Activated CD4-positive, alpha-beta memory T cell treated with anti-CD3 and anti-CD28 coated beads for 36 hours (primary cell): ENCODE measurements at regions not wholly inside any gene's neighbourhood (a gene's known extent, or its start where the extent isn't known, plus 50 kb on each side); places are given as distances from the start of the nearest gene placed in this dataset.
"Not testable (repeated sequence)": the region's sequence is repeated elsewhere in the genome, so short reads cannot be mapped to it uniquely, and the experiment has no call there.

Experiments used
- CTCF ChIA-PET: fragments of 350-600 bp; sonication (Branson Sonifier 250); formaldehyde crosslinking; loops from one replicate; lab custom pipeline; 2021; ENCODE audit warnings: antibody characterized with exemption, inconsistent platforms; lab: Charles Lee
- POLR2A ChIA-PET: fragments of 350-600 bp; sonication (Branson Sonifier 250); formaldehyde crosslinking; loops from one replicate; lab custom pipeline; 2021; ENCODE audit warnings: antibody characterized with exemption; lab: Charles Lee
- DNase-seq: peaks from one replicate; pipeline ENCODE4 v3.0.0-alpha.2; 2020
- H3K27ac Mint-ChIP-seq: one replicate; pipeline ENCODE4 v1.8.0; 2021; ENCODE audit warnings: mixed read lengths
- H3K27me3 Mint-ChIP-seq: one replicate; pipeline ENCODE4 v1.8.0; 2021; ENCODE audit warnings: mixed read lengths
- H3K36me3 Mint-ChIP-seq: one replicate; pipeline ENCODE4 v1.8.0; 2021; ENCODE audit warnings: mixed read lengths
- H3K4me1 Mint-ChIP-seq: one replicate; pipeline ENCODE4 v1.8.0; 2021; ENCODE audit warnings: low read depth, mixed read lengths
- H3K4me3 Mint-ChIP-seq: one replicate; pipeline ENCODE4 v1.8.0; 2021; ENCODE audit warnings: mild to moderate bottlenecking, mixed read lengths
- H3K9me3 Mint-ChIP-seq: one replicate; pipeline ENCODE4 v1.8.0; 2021; ENCODE audit warnings: mixed read lengths
- intact Hi-C: fragments of 100-400 bp; cut with micrococcal nuclease; formaldehyde crosslinking; loops from one replicate; pipeline ENCODE4 v1.15.1; 2023

- Mint-ChIP-seq H3K27ac (no peak overlapping the region), H3K27me3 (no peaks in the 10 kb centered on the region), H3K4me1 (no peaks in the 10 kb centered on the region), H3K9me3 (peaks cover 14% of the 10 kb centered on the region), H3K4me3 (no peak overlapping the region), H3K36me3 (no peaks in the 10 kb centered on the region)
- no peak for DNase-seq
- ChIA-PET CTCF (no interaction called here), POLR2A (no interaction called here)
- intact Hi-C loops = no loop called here
Observed at GRCh38 chr12:72872238-72872887, 600.2 kb downstream of the TRHDE start.

GRCh38 chr12:72872996-72873395 lies 600.8 kb downstream of the TRHDE start:
- Mint-ChIP-seq H3K9me3 (peaks cover 15% of the 10 kb centered on the region), H3K4me3 (no peak overlapping the region), H3K4me1 (no peaks in the 10 kb centered on the region), H3K36me3 (no peaks in the 10 kb centered on the region), H3K27ac (no peak overlapping the region), H3K27me3 (no peaks in the 10 kb centered on the region)
- ChIA-PET POLR2A (no interaction called here), CTCF (no interaction called here)
- DNase-seq = no peak
- intact Hi-C loops = no loop called here

GRCh38 chr12:72876092-72876491 lies 603.9 kb downstream of the TRHDE start:
- CTCF ChIA-PET = interaction anchor here (0.6 kb wide), 1 partner anchor 12 kb away, joined by 3 read pairs; no protein-coding TSS in a partner anchor
- H3K36me3 Mint-ChIP-seq = no peaks in the 10 kb centered on the region
- POLR2A ChIA-PET = no interaction called here
- no peak for DNase-seq
- peaks cover 20% of the 10 kb centered on the region for H3K9me3 Mint-ChIP-seq
- H3K27ac Mint-ChIP-seq = no peak overlapping the region
- no peaks in the 10 kb centered on the region for H3K4me1 Mint-ChIP-seq
- intact Hi-C loops = no loop called here
- no peaks in the 10 kb centered on the region for H3K27me3 Mint-ChIP-seq
- H3K4me3 Mint-ChIP-seq = no peak overlapping the region

DNA sequence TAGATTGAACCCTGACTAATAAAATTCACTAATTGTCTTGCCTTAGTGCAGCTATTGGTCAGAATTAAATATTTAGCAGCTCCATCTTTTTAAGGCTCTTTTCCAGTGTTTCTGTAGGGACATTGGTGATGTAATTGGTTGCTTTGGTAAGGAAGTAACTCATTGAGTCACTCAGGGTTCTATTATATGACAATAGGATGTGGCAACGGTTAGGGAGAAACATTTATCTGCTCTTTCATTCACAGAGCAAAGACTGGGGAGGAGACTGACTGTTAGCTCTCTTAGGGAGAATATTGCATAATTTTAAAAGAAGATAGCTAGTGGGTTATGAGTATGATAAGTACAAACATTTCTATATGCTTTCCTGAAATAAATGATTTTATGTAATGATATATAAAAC lies 616.5 kb downstream of the TRHDE start:
- intact Hi-C loops = no loop called here
- ChIA-PET POLR2A (no interaction called here), CTCF (no interaction called here)
- DNase-seq = no peak
- Mint-ChIP-seq H3K9me3 (no peaks in the 10 kb centered on the region), H3K27me3 (no peaks in the 10 kb centered on the region), H3K36me3 (no peaks in the 10 kb centered on the region), H3K4me1 (no peaks in the 10 kb centered on the region), H3K27ac (no peak overlapping the region), H3K4me3 (no peak overlapping the region)

GRCh38 chr12:72889791-72890190 lies 617.6 kb downstream of the TRHDE start:
- H3K4me1 Mint-ChIP-seq = no peaks in the 10 kb centered on the region
- intact Hi-C loops = no loop called here
- no peak for DNase-seq
- H3K36me3 Mint-ChIP-seq = no peaks in the 10 kb centered on the region
- no peaks in the 10 kb centered on the region for H3K9me3 Mint-ChIP-seq
- no peak overlapping the region for H3K27ac Mint-ChIP-seq
- H3K4me3 Mint-ChIP-seq = no peak overlapping the region
- POLR2A ChIA-PET = no interaction called here
- no peaks in the 10 kb centered on the region for H3K27me3 Mint-ChIP-seq
- CTCF ChIA-PET = no interaction called here

DNA sequence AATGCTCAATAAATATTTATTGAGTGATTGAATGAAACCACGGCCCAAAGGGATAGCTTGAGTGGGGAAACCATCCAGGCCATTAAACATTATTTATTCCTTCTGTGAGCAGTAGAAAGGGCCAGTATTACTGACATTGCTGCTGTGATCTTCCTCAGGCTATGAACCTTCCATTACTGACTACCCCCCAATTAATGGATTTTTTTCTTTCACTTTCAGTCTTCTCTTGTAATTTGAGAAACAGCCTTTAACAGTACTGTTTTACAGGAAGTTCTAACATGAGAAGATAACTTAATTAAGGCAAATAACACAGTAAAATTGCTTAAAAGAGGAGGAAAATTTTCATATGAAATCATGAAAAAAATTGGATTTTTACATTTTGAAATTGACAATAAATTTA lies 629.5 kb downstream of the TRHDE start:
- CTCF ChIA-PET = interaction anchor here (0.6 kb wide), 1 partner anchor 1033 kb away, joined by 3 read pairs; no protein-coding TSS in a partner anchor
- peaks cover 2% of the 10 kb centered on the region for H3K9me3 Mint-ChIP-seq
- POLR2A ChIA-PET = no interaction called here
- H3K4me3 Mint-ChIP-seq = no peak overlapping the region
- H3K4me1 Mint-ChIP-seq = no peaks in the 10 kb centered on the region
- H3K36me3 Mint-ChIP-seq = no peaks in the 10 kb centered on the region
- DNase-seq = no peak
- H3K27me3 Mint-ChIP-seq = no peaks in the 10 kb centered on the region
- no peak overlapping the region for H3K27ac Mint-ChIP-seq
- intact Hi-C loops = no loop called here

DNA sequence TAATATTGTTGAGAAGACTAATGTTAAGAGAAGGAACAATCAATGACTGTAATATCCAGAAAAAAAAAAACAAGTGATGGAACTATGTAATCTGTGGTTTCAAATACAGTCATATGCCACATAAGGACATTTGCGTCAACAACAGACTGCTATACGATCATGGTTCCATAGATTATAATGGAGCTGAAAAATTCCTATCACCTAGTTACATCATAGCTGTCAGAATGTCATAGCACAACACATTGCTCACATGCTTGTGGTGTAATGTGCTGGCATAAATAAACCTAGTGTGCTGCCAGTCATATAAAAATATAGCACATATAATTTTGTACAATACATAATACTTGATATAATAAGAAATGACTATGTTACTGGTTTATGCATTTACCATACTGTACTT lies 653.5 kb downstream of the TRHDE start:
- Mint-ChIP-seq H3K27me3 (no peaks in the 10 kb centered on the region), H3K36me3 (no peaks in the 10 kb centered on the region), H3K4me1 (no peaks in the 10 kb centered on the region), H3K9me3 (no peaks in the 10 kb centered on the region), H3K27ac (no peak overlapping the region), H3K4me3 (no peak overlapping the region)
- CTCF ChIA-PET = no interaction called here
- no peak for DNase-seq
- intact Hi-C loops = no loop called here
- POLR2A ChIA-PET = no interaction called here

GRCh38 chr12:72931838-72932237 lies 659.7 kb downstream of the TRHDE start:
- H3K36me3 Mint-ChIP-seq, intact Hi-C loops, POLR2A ChIA-PET, DNase-seq, H3K4me3 Mint-ChIP-seq, H3K9me3 Mint-ChIP-seq, H3K27me3 Mint-ChIP-seq, CTCF ChIA-PET, H3K4me1 Mint-ChIP-seq, H3K27ac Mint-ChIP-seq: not testable (repeated sequence)

DNA sequence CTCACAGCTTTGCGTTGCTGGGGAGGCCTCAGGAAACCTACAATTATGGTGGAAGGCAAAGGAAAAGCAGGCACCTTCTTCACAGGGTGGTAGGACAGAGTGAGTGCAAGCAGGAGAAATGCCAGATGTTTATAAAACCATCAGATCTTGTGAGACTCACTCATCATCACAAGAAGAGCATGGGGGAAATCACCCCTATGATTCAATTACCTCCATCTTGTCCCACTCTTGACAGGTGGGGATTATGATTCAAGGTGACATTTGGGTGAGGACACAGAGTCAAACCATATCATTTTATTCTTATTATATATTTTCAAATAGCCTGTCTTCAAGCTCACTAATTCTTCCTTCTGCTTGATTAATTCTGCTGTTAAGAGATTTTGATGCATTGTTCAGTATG lies 665.3 kb downstream of the TRHDE start:
- peaks cover 6% of the 10 kb centered on the region for H3K9me3 Mint-ChIP-seq
- no peak for DNase-seq
- ChIA-PET CTCF (no interaction called here), POLR2A (no interaction called here)
- no peaks in the 10 kb centered on the region for H3K36me3 Mint-ChIP-seq
- intact Hi-C loops = no loop called here
- no peak overlapping the region for H3K4me3 Mint-ChIP-seq
- no peaks in the 10 kb centered on the region for H3K4me1 Mint-ChIP-seq
- no peaks in the 10 kb centered on the region for H3K27me3 Mint-ChIP-seq
- H3K27ac Mint-ChIP-seq = no peak overlapping the region

- Mint-ChIP-seq H3K27me3 (no peaks in the 10 kb centered on the region), H3K27ac (no peak overlapping the region), H3K9me3 (peaks cover 8% of the 10 kb centered on the region), H3K4me1 (no peaks in the 10 kb centered on the region), H3K4me3 (no peak overlapping the region), H3K36me3 (no peaks in the 10 kb centered on the region)
- ChIA-PET CTCF (no interaction called here), POLR2A (no interaction called here)
- no peak for DNase-seq
- intact Hi-C loops = no loop called here
Observed at GRCh38 chr12:72957454-72957853, 685.3 kb downstream of the TRHDE start.

DNA sequence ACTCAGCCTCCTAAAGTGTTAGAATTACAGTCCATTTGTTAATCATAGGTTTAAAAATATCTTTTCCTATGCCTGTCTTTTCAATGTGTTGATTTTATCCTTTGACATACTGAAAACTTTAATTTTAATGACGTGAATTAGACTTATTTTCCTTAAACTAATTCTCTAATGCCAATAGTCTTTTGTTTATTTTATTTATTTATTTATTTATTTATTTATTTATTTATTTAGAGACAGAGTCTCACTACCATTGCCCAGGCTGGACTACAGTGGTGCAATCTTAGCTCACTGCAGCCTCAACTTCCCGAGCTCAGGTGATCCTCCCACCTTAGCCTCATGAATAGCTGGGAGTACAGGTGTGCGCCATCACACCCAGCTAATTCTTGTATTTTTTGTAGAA lies 694.5 kb downstream of the TRHDE start:
- ChIA-PET POLR2A (no interaction called here), CTCF (no interaction called here)
- no peaks in the 10 kb centered on the region for H3K36me3 Mint-ChIP-seq
- peaks cover 5% of the 10 kb centered on the region for H3K9me3 Mint-ChIP-seq
- H3K4me1 Mint-ChIP-seq = no peaks in the 10 kb centered on the region
- no peaks in the 10 kb centered on the region for H3K27me3 Mint-ChIP-seq
- DNase-seq = no peak
- no peak overlapping the region for H3K4me3 Mint-ChIP-seq
- H3K27ac Mint-ChIP-seq = no peak overlapping the region
- intact Hi-C loops = no loop called here

GRCh38 chr12:72974954-72975555 lies 702.9 kb downstream of the TRHDE start:
- peaks cover 17% of the 10 kb centered on the region for H3K9me3 Mint-ChIP-seq
- POLR2A ChIA-PET = no interaction called here
- H3K27me3 Mint-ChIP-seq = no peaks in the 10 kb centered on the region
- no peak overlapping the region for H3K27ac Mint-ChIP-seq
- H3K36me3 Mint-ChIP-seq = no peaks in the 10 kb centered on the region
- no peaks in the 10 kb centered on the region for H3K4me1 Mint-ChIP-seq
- intact Hi-C loops = no loop called here
- CTCF ChIA-PET = no interaction called here
- H3K4me3 Mint-ChIP-seq = no peak overlapping the region
- DNase-seq = no peak

- no peak for DNase-seq
- CTCF ChIA-PET = no interaction called here
- Mint-ChIP-seq H3K36me3 (no peaks in the 10 kb centered on the region), H3K4me3 (no peak overlapping the region), H3K9me3 (peaks cover 18% of the 10 kb centered on the region), H3K27ac (no peak overlapping the region), H3K27me3 (no peaks in the 10 kb centered on the region), H3K4me1 (no peaks in the 10 kb centered on the region)
- POLR2A ChIA-PET = no interaction called here
- intact Hi-C loops = no loop called here
Observed at GRCh38 chr12:72978999-72979398, 706.8 kb downstream of the TRHDE start.
